ENCODE measurements at regions not wholly inside any gene's neighbourhood (a gene's known extent, or its start where the extent isn't known, plus 50 kb on each side); places are given as distances from the start of the nearest gene placed in this dataset.

DNA sequence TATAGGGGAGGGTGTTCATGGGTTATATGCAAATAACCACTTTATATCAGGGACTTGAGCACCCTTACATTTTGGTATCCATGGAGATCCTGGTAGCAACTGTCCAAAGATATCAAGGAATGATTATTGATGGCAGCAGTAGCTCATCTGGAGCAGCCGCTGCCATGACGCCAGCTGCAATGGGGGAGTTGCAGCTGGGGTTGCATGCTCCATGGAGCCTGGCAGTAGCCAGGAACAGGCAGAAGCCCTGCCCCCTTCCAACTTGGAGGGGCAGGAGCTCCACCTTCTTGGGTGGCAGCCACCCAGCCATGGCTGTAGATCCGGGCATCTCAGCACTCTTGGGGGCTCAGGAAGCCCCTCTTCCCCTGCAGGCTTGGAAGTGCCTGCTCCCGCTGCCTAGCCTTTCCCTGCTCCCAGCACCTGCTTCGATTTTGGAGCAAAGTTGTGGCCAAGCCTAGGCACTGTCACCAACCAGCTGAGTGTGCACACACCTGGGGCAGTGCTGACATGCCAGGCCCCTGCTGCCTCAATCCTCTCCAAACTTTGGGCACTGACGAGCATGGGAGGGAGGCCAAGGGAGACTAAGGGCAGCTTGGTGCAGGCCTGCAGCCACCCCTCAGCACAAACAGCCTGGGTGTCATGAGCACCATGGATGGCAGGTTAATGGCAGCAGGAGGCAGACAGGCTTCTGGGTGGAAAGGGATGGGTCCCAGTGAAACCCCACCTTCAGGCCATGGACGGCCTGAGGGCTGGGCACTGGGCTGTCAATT is 235.6 kb upstream of the CSNK1A1L start:
- no peak for DNase-seq (ENCODE audit: low read depth)
- TF ChIP-seq, protein P1, sequence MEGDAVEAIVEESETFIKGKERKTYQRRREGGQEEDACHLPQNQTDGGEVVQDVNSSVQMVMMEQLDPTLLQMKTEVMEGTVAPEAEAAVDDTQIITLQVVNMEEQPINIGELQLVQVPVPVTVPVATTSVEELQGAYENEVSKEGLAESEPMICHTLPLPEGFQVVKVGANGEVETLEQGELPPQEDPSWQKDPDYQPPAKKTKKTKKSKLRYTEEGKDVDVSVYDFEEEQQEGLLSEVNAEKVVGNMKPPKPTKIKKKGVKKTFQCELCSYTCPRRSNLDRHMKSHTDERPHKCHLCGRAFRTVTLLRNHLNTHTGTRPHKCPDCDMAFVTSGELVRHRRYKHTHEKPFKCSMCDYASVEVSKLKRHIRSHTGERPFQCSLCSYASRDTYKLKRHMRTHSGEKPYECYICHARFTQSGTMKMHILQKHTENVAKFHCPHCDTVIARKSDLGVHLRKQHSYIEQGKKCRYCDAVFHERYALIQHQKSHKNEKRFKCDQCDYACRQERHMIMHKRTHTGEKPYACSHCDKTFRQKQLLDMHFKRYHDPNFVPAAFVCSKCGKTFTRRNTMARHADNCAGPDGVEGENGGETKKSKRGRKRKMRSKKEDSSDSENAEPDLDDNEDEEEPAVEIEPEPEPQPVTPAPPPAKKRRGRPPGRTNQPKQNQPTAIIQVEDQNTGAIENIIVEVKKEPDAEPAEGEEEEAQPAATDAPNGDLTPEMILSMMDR (IDR thresholded peaks at IDR 0.05; ENCODE audit: insufficient read depth, low read depth, low read length): no peak
- H3K4me3 ChIP-seq (ENCODE audit: low read depth, low read length): no peak overlapping the region

DNA sequence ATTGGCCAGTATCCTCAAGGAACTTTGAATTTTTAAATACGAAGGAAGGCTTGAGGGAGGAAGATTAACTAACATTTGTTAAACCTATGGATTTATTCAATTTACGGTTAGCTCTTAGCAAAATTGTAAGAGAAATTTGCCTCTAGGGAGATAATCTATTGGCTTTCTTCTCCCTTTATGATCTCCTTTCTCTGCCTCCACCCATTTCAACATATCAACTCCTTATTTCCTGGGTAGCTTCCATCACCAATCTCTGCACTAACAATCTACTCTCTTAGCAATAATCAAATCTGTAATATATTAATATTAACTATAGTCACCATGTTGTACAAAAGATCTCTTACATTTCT is 233.9 kb upstream of the CSNK1A1L start:
- no peak overlapping the region for H3K4me3 ChIP-seq (ENCODE audit: low read depth, low read length)
- DNase-seq (ENCODE audit: low read depth): no peak
- TF ChIP-seq, protein P1 (IDR thresholded peaks at IDR 0.05; ENCODE audit: insufficient read depth, low read depth, low read length): no peak

DNA sequence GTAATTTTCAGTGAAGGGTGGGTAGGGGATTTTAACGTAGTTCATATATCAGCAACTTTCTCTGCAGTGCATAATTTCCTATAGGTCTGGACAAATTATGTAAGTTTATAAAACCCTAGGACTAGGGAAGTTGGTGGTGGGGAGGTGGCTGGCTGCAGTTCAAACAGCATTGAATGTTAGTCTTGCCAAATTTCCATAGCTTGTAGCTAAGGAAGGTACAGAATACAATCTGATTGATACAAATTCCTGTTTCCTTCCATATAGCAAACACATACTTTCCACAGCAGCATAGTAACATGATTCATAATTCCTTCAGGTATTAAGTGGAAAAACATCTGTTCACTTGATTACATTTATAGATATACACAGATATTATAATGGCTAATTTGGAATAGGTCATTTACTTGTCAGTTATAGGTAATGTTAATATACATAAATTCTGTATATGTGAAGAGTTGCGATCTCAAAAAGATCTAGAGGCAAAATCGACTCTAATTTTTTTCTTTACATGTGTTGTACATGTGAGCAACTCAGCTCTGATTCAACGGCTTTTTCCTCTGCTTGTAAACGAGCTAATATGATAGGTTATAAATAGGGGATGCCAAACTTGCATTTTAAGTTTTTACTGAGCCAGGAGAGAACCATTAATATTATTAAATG is 233.4 kb upstream of the CSNK1A1L start:
- TF ChIP-seq, protein P1 (IDR thresholded peaks at IDR 0.05; ENCODE audit: insufficient read depth, low read depth, low read length): no peak
- H3K4me3 ChIP-seq (ENCODE audit: low read depth, low read length): no peak overlapping the region
- DNase-seq (ENCODE audit: low read depth): no peak

DNA sequence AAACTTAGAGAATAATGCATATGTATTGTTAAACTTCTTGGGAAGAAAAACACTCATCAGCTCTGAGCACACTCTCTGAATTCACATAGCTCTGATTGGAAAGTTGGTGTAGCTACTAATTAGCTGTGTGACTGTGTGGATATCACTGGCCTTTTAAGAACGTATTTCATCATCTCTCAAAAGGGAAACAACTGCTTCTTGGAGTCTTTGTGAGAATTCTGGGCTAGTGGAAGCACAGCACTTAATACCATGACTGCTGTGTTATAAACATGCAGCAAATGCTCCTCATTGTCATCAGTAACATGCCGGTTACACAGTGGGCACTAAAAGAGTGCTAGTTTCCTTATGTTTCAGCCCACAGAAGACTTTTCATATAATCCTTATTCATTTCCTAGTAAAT is 220.9 kb upstream of the CSNK1A1L start:
- TF ChIP-seq, protein P1 (IDR thresholded peaks at IDR 0.05; ENCODE audit: insufficient read depth, low read depth, low read length): no peak
- peak; percentile 67 for DNase-seq (ENCODE audit: low read depth)
- no peak overlapping the region for H3K4me3 ChIP-seq (ENCODE audit: low read depth, low read length)

DNA sequence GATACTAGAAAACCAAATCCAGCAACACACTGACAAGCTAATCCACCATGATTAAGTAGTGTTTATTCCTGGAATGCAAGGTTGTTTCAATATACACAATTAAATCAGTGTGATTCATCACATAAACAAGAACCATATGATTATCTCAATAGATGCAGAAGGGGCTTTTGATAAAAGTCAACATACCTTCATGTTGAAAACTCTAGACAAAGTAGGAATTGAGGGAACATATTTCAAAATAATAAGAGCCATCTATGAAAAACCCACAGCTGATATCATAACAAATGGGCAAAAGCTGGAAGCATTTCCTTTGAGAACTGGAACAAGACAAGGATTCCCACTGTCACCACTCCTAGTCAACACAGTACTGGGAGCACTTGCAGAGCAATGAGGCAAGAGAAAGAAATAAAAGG is 213.6 kb upstream of the CSNK1A1L start:
- TF ChIP-seq, protein P1 (IDR thresholded peaks at IDR 0.05; ENCODE audit: insufficient read depth, low read depth, low read length): no peak
- DNase-seq (ENCODE audit: low read depth): peak; percentile 83
- H3K4me3 ChIP-seq (ENCODE audit: low read depth, low read length): no peak overlapping the region

DNA sequence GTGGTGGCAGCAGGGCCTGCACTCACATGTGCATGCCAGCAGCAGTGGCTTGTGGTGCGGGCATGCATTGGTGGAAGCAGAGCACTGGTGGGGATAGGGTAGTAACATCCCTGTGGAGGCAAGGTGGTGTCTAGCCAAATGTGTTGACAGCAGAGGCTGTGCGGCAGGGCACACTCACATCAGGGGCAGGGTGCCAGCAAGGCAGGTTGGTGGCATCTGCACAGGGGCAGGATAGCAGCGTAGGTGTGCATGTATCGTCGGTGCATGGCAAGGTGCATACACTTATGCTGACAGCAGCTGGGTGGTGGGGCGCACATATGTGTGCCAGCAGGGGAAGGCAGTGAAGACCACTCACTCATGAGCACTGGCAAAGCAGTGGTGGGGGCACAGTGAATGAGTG is 211.5 kb upstream of the CSNK1A1L start:
- DNase-seq (ENCODE audit: low read depth): no peak
- no peak overlapping the region for H3K4me3 ChIP-seq (ENCODE audit: low read depth, low read length)
- TF ChIP-seq, protein P1 (IDR thresholded peaks at IDR 0.05; ENCODE audit: insufficient read depth, low read depth, low read length): no peak
